Stimulated activated CD8-positive, alpha-beta memory T cell treated with anti-CD3 and anti-CD28 coated beads, Interleukin-4, amount 100 ng/mL, for 4 hours (primary cell): ENCODE measurements at regions not wholly inside any gene's neighbourhood (a gene's known extent, or its start where the extent isn't known, plus 50 kb on each side); places are given as distances from the start of the nearest gene placed in this dataset.

ENCODE experiments used
- DNase-seq, 2 donors: peaks; one replicate each; pipeline ENCODE4 v3.0.0-alpha.2; 2020; ENCODE audit warnings: low read depth in 2 of 2, low spot score in 1 of 2

DNA sequence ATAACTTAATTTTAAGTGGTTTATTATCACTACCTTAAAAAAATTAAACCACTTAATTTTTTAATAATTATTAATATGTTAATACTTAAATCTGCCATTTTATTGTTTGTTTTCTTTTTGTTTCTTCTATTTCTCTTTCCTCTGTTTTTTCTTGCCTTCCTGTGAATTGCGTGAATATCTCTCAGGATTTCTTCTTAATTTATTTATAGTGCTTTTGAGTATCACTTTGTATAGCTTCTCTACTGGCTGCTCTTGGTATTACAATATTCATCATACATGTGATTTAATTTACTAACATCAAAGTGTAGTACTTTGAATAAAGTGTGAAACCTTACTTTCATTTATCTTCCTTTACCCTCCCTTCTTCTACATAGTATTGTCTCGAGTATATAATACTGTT lies 349.5 kb upstream of the CPXCR1 start:
- DNase-seq: no peak

- no peak for DNase-seq
Measured at GRCh38 chrX:88416002-88416401, 331.0 kb upstream of the CPXCR1 start.

DNA sequence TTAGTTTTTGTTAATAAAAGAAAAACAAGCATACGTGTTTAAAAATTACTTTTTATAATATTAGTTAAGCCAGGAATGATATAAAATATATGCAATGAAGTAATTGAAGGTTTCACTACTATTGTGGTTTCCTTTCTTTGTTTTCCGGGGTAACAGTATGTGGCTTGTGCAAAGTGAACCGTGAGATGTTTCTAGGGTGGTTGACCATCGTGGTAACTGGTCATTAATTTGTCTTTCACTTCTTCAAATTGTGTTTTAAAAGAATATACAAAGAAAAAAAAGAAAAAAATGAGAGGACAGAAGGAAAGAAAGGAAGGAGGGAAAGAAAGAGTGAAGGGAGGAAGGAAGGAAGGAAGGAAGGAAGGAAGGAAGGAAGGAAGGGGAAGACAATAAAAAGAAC lies 330.1 kb upstream of the CPXCR1 start:
- no peak for DNase-seq

DNA sequence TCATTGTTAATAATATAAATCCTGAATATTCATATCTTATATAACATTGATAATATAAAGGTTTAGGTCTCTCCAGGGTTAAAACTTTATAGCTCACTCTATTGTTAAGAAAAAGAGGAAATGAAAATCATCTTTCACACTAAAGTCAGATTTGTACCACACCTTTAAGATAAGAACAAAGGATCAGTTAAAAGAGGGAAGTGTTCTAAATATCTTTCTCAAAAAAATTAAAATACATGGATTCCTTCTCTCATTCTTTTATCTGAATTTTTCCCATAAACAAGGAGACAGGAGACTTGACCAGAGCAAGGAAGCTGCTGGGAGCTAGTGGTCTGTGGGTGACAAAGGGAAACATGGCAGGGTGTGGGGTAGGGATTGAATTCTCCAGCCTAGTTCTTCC lies 323.0 kb upstream of the CPXCR1 start:
- DNase-seq: no peak

DNA sequence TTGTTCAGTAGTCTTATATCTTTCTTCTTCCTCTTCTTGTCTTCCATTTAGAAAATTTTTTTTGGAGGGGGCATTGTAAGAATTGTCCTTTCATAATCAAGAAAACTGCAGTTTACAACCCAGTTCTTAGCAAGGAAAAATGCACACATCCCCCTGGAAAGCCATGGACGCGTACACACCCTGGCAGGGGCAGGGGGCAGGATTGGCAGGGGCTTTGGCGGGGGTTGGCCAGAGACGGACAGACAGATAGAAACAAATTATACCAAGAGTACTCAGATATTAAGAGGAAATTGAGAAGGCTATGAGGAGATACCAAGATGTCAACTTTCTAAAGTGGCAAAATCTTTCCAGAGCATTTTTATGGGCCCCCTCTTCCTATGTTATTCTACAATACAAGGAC lies 322.5 kb upstream of the CPXCR1 start:
- no peak for DNase-seq

GRCh38 chrX:88425739-88426138 lies 321.3 kb upstream of the CPXCR1 start:
- no peak for DNase-seq

DNA sequence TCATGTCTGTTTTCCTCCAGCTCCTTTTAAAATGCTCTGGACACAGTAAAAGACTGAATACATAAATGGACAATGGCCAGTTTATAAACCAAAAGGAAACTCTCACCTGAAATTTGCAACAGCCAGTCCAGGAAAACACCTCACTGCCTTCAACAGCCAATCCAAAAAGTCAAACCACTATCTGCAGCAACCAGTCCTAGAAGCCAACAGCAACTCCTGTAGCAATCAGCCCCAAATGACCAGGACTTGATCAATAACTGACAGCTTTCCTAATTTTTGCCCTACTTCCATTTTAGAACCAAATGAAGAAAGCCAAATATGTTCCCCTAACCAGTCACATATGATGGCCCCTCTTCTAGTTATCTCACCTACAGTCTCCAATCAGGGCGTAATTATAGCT lies 309.5 kb upstream of the CPXCR1 start:
- DNase-seq: no peak

GRCh38 chrX:88438209-88438608 lies 308.8 kb upstream of the CPXCR1 start:
- no peak for DNase-seq

GRCh38 chrX:88439935-88440334 lies 307.1 kb upstream of the CPXCR1 start:
- DNase-seq: no peak
